Kidney (tissue), 13 donors: ENCODE measurements at regions not wholly inside any gene's neighbourhood (a gene's known extent, or its start where the extent isn't known, plus 50 kb on each side); places are given as distances from the start of the nearest gene placed in this dataset.

Experiments
- DNase-seq, 5 donors: peaks; one replicate each; pipeline ENCODE4 v3.0.0-alpha.2; 2013 to 2020
- FAIRE-seq: peaks from 2 replicates; lab custom pipeline; 2012; peaks lifted over from hg19 to GRCh38; lab: Jason Lieb, UNC
- H3K27ac ChIP-seq, 2 donors: one replicate each; pipeline ENCODE4 v1.7.0; 2013; ENCODE audit warnings: low read depth in 2 of 2, low read length in 2 of 2, inconsistent platforms in 1 of 2
- H3K27me3 ChIP-seq: one replicate; pipeline ENCODE4 v1.7.1; 2013; ENCODE audit warnings: low read length, inconsistent platforms; ENCODE audit not compliant: control insufficient read depth, insufficient read depth
- H3K36me3 ChIP-seq, 3 donors: one replicate each; pipeline versions ENCODE4 v1.7.0 to v1.7.1; 2013; ENCODE audit warnings: low read length in 3 of 3, control low read depth in 1 of 3, inconsistent platforms in 1 of 3; ENCODE audit not compliant: insufficient read depth in 3 of 3, control insufficient read depth in 2 of 3
- H3K4me1 ChIP-seq, 3 donors: one replicate each; pipeline versions ENCODE4 v1.7.0 to v1.7.1; 2013; ENCODE audit warnings: low read length in 3 of 3, inconsistent platforms in 1 of 3, low read depth in 1 of 3; ENCODE audit not compliant: control insufficient read depth in 2 of 3, insufficient read depth in 2 of 3
- H3K4me3 ChIP-seq, 3 donors: one replicate each; pipeline versions ENCODE4 v1.7.0 to v1.8.1; 2013; ENCODE audit warnings: low read length in 3 of 3, control low read depth in 1 of 3, inconsistent platforms in 1 of 3
- H3K9ac ChIP-seq, 3 donors: one replicate each; pipeline versions ENCODE4 v1.7.0 to v1.7.1; 2013; ENCODE audit warnings: low read length in 3 of 3, control low read depth in 1 of 3, inconsistent platforms in 1 of 3
- H3K9me3 ChIP-seq, 3 donors: one replicate each; pipeline versions ENCODE4 v1.7.0 to v1.7.1; 2013; ENCODE audit warnings: low read length in 3 of 3, control low read depth in 1 of 3, inconsistent platforms in 1 of 3; ENCODE audit not compliant: control insufficient read depth in 2 of 3, insufficient read depth in 1 of 3
- intact Hi-C: fragments of 100-400 bp; cut with DNase I; formaldehyde crosslinking; loops from one replicate; pipeline ENCODE4 v1.11.1; 2022
- TF ChIP-seq, protein P1 (sequence below): IDR thresholded peaks from 3 replicates; pipeline ENCODE4 v1.5.1; 2012; ENCODE audit warnings: mild to moderate bottlenecking, moderate library complexity, borderline replicate concordance; ENCODE audit not compliant: insufficient read depth; ENCODE audit errors: extremely low read depth
- donor health status: control.
- donor health status: control.
- donor health status: control.
- donor health status: control.
- donor health status: control.
- donor health status: DM: yes; HTN: yes; CAD: no.
- donor health status: Normal renal cell carcinoma (clear cell type).

DNA sequence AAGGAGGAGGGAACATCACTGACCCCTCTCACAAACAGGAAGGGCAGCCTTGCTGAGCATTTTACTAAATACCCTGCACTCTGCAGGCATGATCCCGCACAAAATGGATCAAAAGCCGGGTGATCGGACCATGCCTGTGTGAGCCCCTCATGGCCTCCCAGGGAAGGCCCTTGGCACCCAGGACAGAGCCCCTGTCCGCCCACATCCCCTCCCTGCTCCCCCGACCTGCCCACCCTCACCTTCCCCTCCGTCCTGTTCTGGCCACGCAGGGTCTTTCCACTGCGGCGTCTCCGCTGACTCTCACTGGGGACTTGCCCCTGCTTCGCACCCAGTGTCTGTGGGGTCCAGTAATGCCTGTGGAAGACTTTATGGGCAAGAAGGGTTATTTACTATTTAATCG, 105.0 kb downstream of the HMX1 start:
- Histone ChIP-seq H3K27me3 (no peaks in the 10 kb centered on the region), H3K4me3 (no peak overlapping the region), H3K9ac (no peak overlapping the region), H3K9me3 (no peaks in the 10 kb centered on the region), H3K4me1 (no peaks in the 10 kb centered on the region), H3K36me3 (no peaks in the 10 kb centered on the region), H3K27ac (no peak overlapping the region)
- intact Hi-C loops: no loop called here
- TF ChIP-seq, protein P1, sequence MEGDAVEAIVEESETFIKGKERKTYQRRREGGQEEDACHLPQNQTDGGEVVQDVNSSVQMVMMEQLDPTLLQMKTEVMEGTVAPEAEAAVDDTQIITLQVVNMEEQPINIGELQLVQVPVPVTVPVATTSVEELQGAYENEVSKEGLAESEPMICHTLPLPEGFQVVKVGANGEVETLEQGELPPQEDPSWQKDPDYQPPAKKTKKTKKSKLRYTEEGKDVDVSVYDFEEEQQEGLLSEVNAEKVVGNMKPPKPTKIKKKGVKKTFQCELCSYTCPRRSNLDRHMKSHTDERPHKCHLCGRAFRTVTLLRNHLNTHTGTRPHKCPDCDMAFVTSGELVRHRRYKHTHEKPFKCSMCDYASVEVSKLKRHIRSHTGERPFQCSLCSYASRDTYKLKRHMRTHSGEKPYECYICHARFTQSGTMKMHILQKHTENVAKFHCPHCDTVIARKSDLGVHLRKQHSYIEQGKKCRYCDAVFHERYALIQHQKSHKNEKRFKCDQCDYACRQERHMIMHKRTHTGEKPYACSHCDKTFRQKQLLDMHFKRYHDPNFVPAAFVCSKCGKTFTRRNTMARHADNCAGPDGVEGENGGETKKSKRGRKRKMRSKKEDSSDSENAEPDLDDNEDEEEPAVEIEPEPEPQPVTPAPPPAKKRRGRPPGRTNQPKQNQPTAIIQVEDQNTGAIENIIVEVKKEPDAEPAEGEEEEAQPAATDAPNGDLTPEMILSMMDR: no peak
- FAIRE-seq: no peak
- peak in 2 of 5 donors; percentile 23 to 46 for DNase-seq

DNA sequence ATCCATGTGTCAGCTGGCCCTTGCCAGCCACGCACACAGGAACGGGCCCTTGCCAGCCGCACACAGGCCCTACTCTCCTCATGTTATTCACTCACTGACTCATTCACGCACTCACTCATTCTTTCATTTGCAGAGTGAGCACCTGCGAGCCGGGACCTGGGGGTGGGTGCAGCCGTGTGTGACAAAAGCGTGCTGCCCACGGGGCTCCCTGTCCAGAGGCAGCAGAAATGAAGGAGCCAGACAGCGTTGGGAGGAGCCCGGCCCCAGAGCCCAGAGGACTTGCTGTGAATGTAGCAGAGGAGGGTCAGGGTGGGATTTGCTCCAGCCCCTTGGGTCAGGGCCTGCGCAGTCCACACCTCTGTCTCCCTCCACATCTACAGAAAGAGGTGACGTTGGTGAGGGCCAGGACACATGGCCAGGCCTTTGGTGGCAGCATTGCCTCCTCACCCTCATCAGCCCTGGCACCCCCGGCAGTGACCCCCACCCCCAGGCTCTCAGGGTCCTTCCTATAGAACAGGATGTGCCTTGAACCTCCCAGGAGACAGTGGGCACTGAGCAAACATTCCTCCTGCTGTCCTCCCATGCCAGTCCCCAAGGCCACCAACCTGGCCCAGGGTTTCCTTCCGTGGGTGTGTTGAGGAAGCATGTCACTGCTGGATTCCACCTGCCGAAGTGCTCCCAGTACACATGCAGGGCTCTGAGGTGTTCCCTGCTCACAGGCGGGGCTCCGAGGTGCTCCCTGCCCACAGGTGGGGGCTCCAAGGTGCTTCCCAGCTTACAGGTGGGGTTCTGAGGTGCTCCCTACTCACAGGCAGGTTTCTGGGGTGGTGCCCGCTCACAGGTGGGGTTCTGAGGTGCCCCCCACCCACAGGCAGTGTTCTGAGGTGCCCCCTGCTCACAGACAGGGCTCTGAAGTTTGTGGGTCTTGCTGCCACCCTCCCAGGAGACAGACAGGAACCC, 105.7 kb downstream of the HMX1 start:
- Histone ChIP-seq H3K36me3 (no peaks in the 10 kb centered on the region), H3K27ac (no peak overlapping the region), H3K4me3 (no peak overlapping the region), H3K9ac (no peak overlapping the region), H3K27me3 (no peaks in the 10 kb centered on the region), H3K4me1 (no peaks in the 10 kb centered on the region), H3K9me3 (no peaks in the 10 kb centered on the region)
- DNase-seq (peak; percentile 33 to 70 (median 34)), FAIRE-seq (no peak)
- intact Hi-C loops: no loop called here
- TF ChIP-seq, protein P1: no peak

DNA sequence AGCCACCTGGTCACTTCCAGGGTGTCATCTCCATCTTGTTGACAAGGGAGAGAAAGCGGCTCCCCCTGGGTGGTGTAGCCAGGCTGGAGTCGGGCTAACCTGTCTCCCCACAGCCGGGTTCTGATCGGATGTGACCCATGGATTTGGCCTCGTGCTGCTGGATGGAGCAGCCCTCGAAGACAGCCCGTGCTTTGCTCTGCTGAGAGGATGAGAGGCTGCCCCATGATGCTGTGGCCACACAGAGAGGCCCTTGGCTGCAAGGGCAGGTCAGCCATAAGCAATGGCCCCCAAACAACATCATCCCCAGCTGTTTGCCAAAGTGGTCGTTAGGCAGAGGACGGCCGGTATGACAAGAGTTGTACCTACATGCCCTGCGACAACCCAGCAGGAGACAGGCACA, 106.6 kb downstream of the HMX1 start:
- H3K4me3 ChIP-seq: no peak overlapping the region
- no peaks in the 10 kb centered on the region for H3K36me3 ChIP-seq
- H3K9ac ChIP-seq: no peak overlapping the region
- FAIRE-seq: no peak
- TF ChIP-seq, protein P1: no peak
- intact Hi-C loops: no loop called here
- no peak overlapping the region for H3K27ac ChIP-seq
- DNase-seq: peak in 2 of 5 donors; percentile 23 to 58
- H3K9me3 ChIP-seq: no peaks in the 10 kb centered on the region
- no peaks in the 10 kb centered on the region for H3K4me1 ChIP-seq
- peaks cover under 1% of the 10 kb centered on the region for H3K27me3 ChIP-seq
